ENCODE measurements at regions not wholly inside any gene's neighbourhood (a gene's known extent, or its start where the extent isn't known, plus 50 kb on each side); places are given as distances from the start of the nearest gene placed in this dataset.

DNA sequence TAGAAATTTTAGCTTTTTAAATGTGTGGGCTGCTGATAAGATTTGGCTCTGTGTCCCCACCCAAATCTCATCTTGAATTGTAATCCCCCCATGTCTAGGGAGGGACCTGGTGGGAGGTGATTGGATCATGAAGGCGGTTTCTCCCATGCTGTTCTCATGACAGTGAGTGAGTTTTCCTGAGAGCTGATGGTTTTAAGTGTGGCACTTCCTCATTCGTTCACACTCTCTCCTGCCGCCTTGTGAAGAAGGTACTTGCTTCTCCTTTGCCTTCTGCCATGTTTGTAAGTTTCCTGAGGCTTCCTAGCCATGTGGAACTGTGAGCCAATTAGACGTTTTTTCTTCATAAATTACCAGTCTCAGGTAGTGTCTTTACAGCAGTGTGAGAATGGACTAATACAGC, 127.8 kb upstream of the MVB12B start:
- ATAC-seq (no peak), DNase-seq (no peak)
- intact Hi-C loops (cut with DNase I, micrococcal nuclease), result no loop called here

DNA sequence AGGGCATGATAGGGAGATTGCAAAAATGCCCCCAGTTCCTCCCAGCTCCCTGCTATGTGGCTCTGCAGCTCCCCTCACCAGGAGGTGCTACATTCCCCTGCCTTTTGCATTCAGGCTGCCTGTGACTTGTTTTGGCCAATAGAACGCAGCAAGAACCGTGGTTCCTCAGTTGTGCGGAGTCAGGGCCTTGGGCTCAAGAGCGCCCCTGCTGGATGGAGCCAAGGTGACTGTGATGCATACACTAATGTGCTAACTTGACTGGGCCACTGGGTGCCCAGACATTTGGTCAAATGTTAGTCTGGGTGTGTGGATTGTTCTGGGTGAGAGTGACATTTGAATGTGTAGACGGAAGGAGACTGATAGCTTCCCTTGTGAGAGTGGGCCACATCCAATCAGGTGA, 123.3 kb upstream of the MVB12B start:
- intact Hi-C loops (cut with DNase I, micrococcal nuclease), result no loop called here
- no peak for DNase-seq
- ATAC-seq, result no peak

- intact Hi-C loops (cut with DNase I, micrococcal nuclease), result no loop called here
- ATAC-seq (no peak), DNase-seq (no peak)
These were observed 122.4 kb upstream of the MVB12B start for GRCh38 chr9:126204197-126204596.

- intact Hi-C loops (cut with DNase I, micrococcal nuclease), result no loop called here
- ATAC-seq, result no peak
- DNase-seq, result no peak
These were observed 121.9 kb upstream of the MVB12B start for GRCh38 chr9:126204708-126205225.

GRCh38 chr9:126205265-126205664, 121.4 kb upstream of the MVB12B start:
- no peak for DNase-seq

GRCh38 chr9:126205845-126206498, 120.7 kb upstream of the MVB12B start:
- DNase-seq (no peak), ATAC-seq (no peak)
- intact Hi-C loops (cut with DNase I, micrococcal nuclease), result no loop called here

More at GRCh38 chr9:126205265-126205664, 121.4 kb upstream of the MVB12B start:
- intact Hi-C loops (cut with DNase I, micrococcal nuclease), result no loop called here
- ATAC-seq, result no peak

DNA sequence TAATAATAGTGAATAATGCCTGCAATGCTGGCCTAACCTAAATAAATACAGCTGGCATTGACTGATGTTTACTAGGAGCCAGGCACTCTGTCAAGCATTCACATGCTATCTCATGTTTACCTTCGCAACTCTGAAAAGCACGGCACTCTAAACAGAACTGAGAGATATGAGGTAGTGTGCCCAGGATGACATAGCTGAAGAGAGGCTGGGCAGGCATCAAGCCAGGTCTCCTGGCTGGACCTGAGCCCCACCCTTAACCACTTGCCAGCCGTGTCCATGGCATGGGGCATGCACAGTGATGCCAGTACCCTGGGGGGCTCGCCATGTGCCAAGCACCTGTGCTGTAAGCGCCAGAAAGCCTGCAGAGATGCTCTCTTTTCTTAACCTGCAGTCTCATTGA, 119.4 kb upstream of the MVB12B start:
- no peak for ATAC-seq
- DNase-seq, result no peak
- intact Hi-C loops (cut with DNase I, micrococcal nuclease), result no loop called here

GRCh38 chr9:126208216-126208758, 118.3 kb upstream of the MVB12B start:
- DNase-seq, result no peak
- intact Hi-C loops (cut with DNase I, micrococcal nuclease), result no loop called here
- no peak for ATAC-seq

GRCh38 chr9:126211441-126212074, 115.1 kb upstream of the MVB12B start:
- ATAC-seq (no peak), DNase-seq (no peak)
- intact Hi-C loops (cut with DNase I, micrococcal nuclease), result no loop called here

GRCh38 chr9:126215486-126215885, 111.1 kb upstream of the MVB12B start:
- ATAC-seq (no peak), DNase-seq (no peak)
- intact Hi-C loops (cut with DNase I, micrococcal nuclease), result no loop called here

DNA sequence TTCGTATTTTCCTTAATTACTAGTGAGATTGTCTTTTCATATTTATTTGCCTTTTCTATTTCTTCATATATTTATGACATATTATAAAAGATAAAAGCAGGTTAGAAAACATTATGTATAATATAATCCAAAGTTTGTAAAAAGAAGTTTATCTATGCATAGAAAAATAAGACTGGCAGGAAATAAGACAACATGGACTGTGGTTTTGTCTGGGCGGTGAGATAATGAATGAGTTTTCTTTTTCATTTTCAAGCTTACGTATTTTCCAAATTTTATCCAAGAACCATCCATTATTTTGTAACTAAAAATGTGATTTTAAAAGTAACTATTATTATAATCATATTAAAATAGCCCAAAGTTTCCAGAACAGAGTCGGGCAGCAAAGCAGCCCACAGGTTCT, 109.8 kb upstream of the MVB12B start:
- no peak for DNase-seq
- intact Hi-C loops (cut with DNase I, micrococcal nuclease), result no loop called here
- ATAC-seq, result no peak

GRCh38 chr9:126217250-126217653, 109.4 kb upstream of the MVB12B start:
- ATAC-seq, result no peak
- DNase-seq, result no peak
- intact Hi-C loops (cut with DNase I, micrococcal nuclease), result no loop called here

- ATAC-seq, result no peak
- DNase-seq, result no peak
- intact Hi-C loops (cut with DNase I, micrococcal nuclease), result no loop called here
These were observed 108.8 kb upstream of the MVB12B start for GRCh38 chr9:126217797-126218196.

GRCh38 chr9:126218359-126219125, 108.1 kb upstream of the MVB12B start:
- ATAC-seq (no peak), DNase-seq (no peak)
- intact Hi-C loops (cut with DNase I, micrococcal nuclease), result no loop called here

DNA sequence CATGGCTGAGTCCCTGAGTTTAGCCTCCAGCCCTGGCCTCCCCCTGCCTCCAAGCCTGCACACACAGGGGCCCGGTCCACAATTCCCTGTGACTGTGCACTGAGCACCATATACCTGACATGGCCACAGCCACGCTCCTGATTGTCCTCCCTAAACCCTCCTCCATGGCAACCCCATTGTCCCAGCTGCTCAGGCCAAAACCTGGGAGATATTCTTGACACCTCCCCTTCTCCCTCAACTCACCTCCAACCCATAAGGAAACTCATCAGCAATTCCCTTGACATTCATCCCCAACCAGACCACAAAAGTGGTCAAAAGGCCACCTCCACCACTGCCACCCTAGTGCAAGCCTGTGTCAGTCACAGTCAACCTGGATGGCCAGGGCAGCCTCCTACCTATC, 107.5 kb upstream of the MVB12B start:
- ATAC-seq, result no peak
- DNase-seq, result no peak
- intact Hi-C loops (cut with DNase I, micrococcal nuclease), result no loop called here

DNA sequence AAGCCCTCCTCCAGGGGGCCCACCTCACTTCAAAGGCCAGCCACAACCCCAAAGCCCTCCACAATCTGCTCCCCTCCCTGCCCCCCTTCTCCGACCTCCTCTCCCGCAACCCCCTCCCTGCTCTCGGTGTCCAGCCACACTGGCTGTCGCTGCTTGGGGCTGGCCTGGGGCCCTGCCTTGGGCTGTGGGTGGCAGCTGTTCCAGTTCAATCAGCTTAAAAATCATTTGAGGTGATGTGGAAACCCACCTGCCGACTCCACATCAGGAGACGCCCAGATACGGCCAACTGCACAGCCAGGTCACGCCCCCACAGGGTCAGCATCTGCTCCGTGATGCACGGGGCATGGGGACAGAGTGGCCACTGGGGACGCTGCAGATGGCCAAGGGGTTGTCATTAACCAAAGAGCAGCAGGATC, 107.0 kb upstream of the MVB12B start:
- intact Hi-C loops (cut with DNase I, micrococcal nuclease), result loop anchor here in 1 of 2 donors (10.0 kb wide), 1 partner anchor 815 kb away; no protein-coding TSS in a partner anchor
- DNase-seq, result no peak
- ATAC-seq, result no peak

DNA sequence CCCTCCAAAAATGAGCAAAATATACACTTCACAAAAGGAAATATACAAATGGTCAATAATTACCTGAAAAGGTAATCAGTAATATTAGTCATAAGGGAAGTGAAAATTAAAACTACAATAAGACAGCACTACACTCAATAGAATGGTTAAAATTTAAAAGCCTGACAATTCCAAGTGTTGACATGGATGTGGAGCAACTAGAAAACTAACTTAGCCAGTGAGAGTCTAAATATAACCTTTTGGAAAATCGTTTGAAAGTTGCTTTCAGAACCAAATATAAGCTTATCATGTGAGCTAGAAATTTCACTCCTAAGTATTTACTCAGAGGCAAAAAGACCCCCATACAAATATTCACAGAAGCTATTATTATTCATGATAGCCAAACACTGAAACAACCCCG, 105.1 kb upstream of the MVB12B start:
- intact Hi-C loops (cut with DNase I, micrococcal nuclease), result loop anchor here in 1 of 2 donors (10.0 kb wide), 1 partner anchor 817 kb away; no protein-coding TSS in a partner anchor
- ATAC-seq, result no peak
- DNase-seq, result no peak

DNA sequence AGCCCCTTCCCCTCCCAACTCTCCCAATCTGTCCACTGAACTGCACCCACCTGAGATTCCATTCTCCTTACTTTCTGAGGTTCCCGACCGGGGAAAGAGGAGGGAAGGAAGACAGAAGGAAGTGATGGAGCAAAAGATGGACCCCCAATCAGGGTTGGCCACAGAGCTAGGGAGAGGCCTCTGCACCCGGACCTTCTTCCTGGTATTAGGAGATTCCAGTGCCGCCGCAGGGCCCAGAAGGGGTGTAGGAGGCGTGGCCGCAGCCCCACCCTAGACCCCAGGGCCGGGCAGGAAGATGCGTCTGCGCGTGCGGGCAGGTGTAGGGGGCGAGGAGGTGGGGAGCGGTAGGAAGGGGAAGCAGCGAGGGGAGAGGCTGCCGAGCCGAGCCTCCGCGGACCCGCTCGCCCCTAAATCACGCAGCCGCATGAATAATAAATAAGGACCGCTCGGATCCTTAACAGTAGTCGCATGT, 104.2 kb upstream of the MVB12B start:
- no peak for ATAC-seq
- intact Hi-C loops (cut with DNase I, micrococcal nuclease), result loop anchor here in 1 of 2 donors (10.0 kb wide), 1 partner anchor 818 kb away; no protein-coding TSS in a partner anchor
- DNase-seq, result no peak

GRCh38 chr9:126222835-126223431, 103.7 kb upstream of the MVB12B start:
- DNase-seq, result no peak
- intact Hi-C loops (cut with DNase I, micrococcal nuclease), result loop anchor here in 1 of 2 donors (10.0 kb wide), 1 partner anchor 818 kb away; no protein-coding TSS in a partner anchor
- no peak for ATAC-seq
